Endothelial cell of umbilical vein (primary cell): ENCODE measurements at regions not wholly inside any gene's neighbourhood (a gene's known extent, or its start where the extent isn't known, plus 50 kb on each side); places are given as distances from the start of the nearest gene placed in this dataset.
"Not testable (repeated sequence)": the region's sequence is repeated elsewhere in the genome, so short reads cannot be mapped to it uniquely, and the experiment has no call there.

Experiments
- BruUV-seq: library from RNA; stranded (reverse); fragments of 400-500 nt; replicated peaks from 2 replicates; lab custom pipeline; 2021; lab: Mats Ljungman, UMichigan
- CTCF ChIA-PET: fragments of 300-600, 350-600 bp; sonication (Branson Sonifier 250); formaldehyde crosslinking; loops from one replicate; lab custom pipeline; 2021; ENCODE audit warnings: antibody characterized with exemption, inconsistent platforms; lab: Charles Lee
- POLR2A ChIA-PET: fragments of 300-600, 350-600 bp; sonication (Branson Sonifier 250); formaldehyde crosslinking; loops from one replicate; lab custom pipeline; 2021; ENCODE audit warnings: antibody characterized with exemption, inconsistent platforms; lab: Charles Lee
- DNase-seq: peaks from one replicate; pipeline ENCODE4 v3.0.0-alpha.2; 2011; ENCODE audit warnings: low read depth, low spot score
- FAIRE-seq: peaks from 2 replicates; lab custom pipeline; 2011; peaks lifted over from hg19 to GRCh38; lab: Jason Lieb, UNC
- H2AFZ ChIP-seq: 2 replicates; pipeline ENCODE4 v1.6.0; 2012; ENCODE audit warnings: low read depth, low read length, control low read depth, inconsistent platforms
- H3K27ac ChIP-seq: 2 replicates; pipeline ENCODE4 v1.5.1; 2011; ENCODE audit warnings: low read depth, mild to moderate bottlenecking, control low read depth, low read length, moderate library complexity; ENCODE audit not compliant: insufficient read depth
- H3K27me3 ChIP-seq, 2 experiments: 2 replicates each; pipeline versions ENCODE4 v1.6.0 to v1.6.1; 2011; ENCODE audit warnings: low read length in 2 of 2, mixed read lengths in 1 of 2; ENCODE audit not compliant: control insufficient read depth in 2 of 2, insufficient read depth in 2 of 2
- H3K36me3 ChIP-seq, 2 experiments: 2 replicates in 1 of 2; 3 replicates in 1 of 2; pipeline ENCODE4 v1.5.1; 2011; ENCODE audit warnings: low read length in 2 of 2, mild to moderate bottlenecking in 1 of 2, moderate library complexity in 1 of 2; ENCODE audit not compliant: control insufficient read depth in 2 of 2, insufficient read depth in 2 of 2; ENCODE audit errors: extremely low read depth in 1 of 2
- H3K4me1 ChIP-seq: 3 replicates; pipeline ENCODE4 v1.5.1; 2011; ENCODE audit warnings: mild to moderate bottlenecking, low read length; ENCODE audit not compliant: control insufficient read depth, insufficient read depth; ENCODE audit errors: extremely low read depth
- H3K4me2 ChIP-seq: 2 replicates; pipeline ENCODE4 v1.6.1; 2011; ENCODE audit warnings: low read length, control low read depth, mixed read lengths; ENCODE audit not compliant: insufficient read depth
- H3K4me3 ChIP-seq, 3 experiments: fragments of 200-600 bp in 1 of 3; sonication (generic), shearing (Covaris generic) in 1 of 3; replicated peaks in 1 of 3; 2 replicates each; pipeline ENCODE4 v1.5.1; 2011 to 2016; ENCODE audit warnings: control low read depth in 3 of 3, low read length in 3 of 3, mild to moderate bottlenecking in 2 of 3, inconsistent platforms in 1 of 3, low read depth in 1 of 3, moderate library complexity in 1 of 3; ENCODE audit not compliant: insufficient read depth in 1 of 3
- H3K79me2 ChIP-seq: 2 replicates; pipeline ENCODE4 v1.6.0; 2012; ENCODE audit warnings: low read length, inconsistent platforms; ENCODE audit not compliant: control insufficient read depth, insufficient read depth
- H3K9ac ChIP-seq: replicated peaks from 2 replicates; pipeline ENCODE3; 2011; ENCODE audit warnings: low read length, control low read depth; ENCODE audit not compliant: insufficient read depth; ENCODE audit errors: extremely low read depth
- H3K9me1 ChIP-seq: replicated peaks from 3 replicates; pipeline ENCODE4 v1.6.0; 2011; ENCODE audit warnings: mild to moderate bottlenecking, low read length; ENCODE audit not compliant: control insufficient read depth, insufficient read depth; ENCODE audit errors: extremely low read depth
- H3K9me3 ChIP-seq: replicated peaks from 2 replicates; pipeline ENCODE4 v1.5.1; 2012; ENCODE audit warnings: low read length, inconsistent platforms; ENCODE audit not compliant: control insufficient read depth, insufficient read depth
- H4K20me1 ChIP-seq: replicated peaks from 2 replicates; pipeline ENCODE3; 2011; ENCODE audit warnings: mild to moderate bottlenecking, low read length; ENCODE audit not compliant: control insufficient read depth, insufficient read depth; ENCODE audit errors: extremely low read depth
- dilution Hi-C: fragments of 300-500 bp; cut with MboI; formaldehyde crosslinking; loops from one replicate; pipeline ENCODE4 v1.15.0; 2019; ENCODE audit warnings: low sequenced_read_pairs; ENCODE audit not compliant: extremely low pct_ligation_motif_present
- intact Hi-C: fragments of 100-400 bp; cut with micrococcal nuclease; formaldehyde crosslinking; loops from one replicate; pipeline ENCODE4 v1.10.0; 2022

DNA sequence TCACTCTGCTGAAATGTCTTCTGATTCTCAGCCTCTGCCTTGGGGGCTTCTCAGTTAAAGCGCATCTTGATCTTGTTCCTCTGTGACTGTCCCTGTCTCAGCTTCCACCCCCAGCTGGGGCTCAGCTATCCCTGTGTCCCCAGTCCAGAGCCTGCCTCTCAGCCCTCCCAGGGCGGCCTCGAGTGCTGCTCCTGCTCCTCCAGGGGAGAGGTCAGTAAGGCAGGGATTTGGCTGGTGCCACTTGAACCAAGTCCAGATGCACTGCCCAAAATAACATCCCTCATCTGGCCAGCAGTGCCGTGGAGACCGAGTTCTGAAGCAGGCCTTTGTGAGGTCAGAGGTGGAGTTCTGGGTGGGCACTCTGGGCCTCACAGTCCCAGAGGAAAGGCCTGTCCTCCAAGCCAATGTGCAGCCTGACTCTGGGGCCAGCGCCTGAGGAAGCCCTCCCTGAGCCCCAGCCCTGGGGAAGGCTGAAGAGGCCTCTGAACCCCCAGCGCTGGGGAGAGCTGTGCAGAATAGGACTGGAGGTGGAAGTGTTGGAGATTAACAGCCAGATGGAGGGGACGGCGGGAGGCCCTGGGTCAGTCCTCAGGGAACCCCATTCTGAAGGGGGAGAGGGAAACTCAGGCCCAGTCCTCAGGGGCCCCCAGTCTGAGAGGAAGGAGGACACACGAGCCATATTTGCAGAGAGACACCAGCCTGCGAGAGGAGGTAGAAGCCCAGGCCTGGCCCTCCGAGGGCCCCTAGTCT lies 943.7 kb downstream of the SPATA31A6 start:
- intact Hi-C loops = not testable (repeated sequence)

DNA sequence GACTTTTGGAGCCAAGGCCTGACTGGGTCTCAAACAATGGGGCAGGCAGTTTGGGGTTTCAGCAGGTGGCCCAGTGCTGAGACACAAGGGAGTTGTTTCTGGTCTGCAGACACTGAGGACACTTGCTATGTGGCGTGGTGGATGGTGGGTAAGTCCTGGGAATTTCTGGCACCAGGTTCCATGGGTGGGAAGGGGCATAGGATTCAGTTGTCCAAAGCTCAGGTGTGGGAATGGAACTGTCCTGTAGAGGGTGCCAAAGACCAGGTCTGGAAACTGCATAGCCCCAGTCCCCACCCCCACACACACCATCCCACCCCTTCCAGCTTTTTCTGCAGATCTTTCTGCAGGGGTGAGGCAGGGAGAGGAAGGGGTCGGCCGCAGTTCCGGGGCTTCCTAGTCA lies 944.5 kb downstream of the SPATA31A6 start:
- CTCF ChIA-PET, H3K27ac ChIP-seq, H3K9me3 ChIP-seq, H4K20me1 ChIP-seq, H3K4me2 ChIP-seq, FAIRE-seq, H3K79me2 ChIP-seq, H3K9me1 ChIP-seq, DNase-seq, H3K27me3 ChIP-seq, intact Hi-C loops, H3K9ac ChIP-seq, BruUV-seq, POLR2A ChIA-PET, dilution Hi-C loops, H3K4me1 ChIP-seq, H2AFZ ChIP-seq, H3K4me3 ChIP-seq, H3K36me3 ChIP-seq: not testable (repeated sequence)

More for the DNA sequence above, 943.7 kb downstream of the SPATA31A6 start:
- H3K36me3 ChIP-seq, H3K4me3 ChIP-seq, H3K4me2 ChIP-seq, H3K27me3 ChIP-seq, POLR2A ChIA-PET, H3K9ac ChIP-seq, CTCF ChIA-PET, H3K27ac ChIP-seq, DNase-seq, H3K4me1 ChIP-seq, H3K79me2 ChIP-seq, H4K20me1 ChIP-seq, H3K9me1 ChIP-seq, BruUV-seq, FAIRE-seq, H2AFZ ChIP-seq, H3K9me3 ChIP-seq, dilution Hi-C loops: not testable (repeated sequence)
